Chondrocyte (in vitro differentiated cells): ENCODE measurements at regions not wholly inside any gene's neighbourhood (a gene's known extent, or its start where the extent isn't known, plus 50 kb on each side); places are given as distances from the start of the nearest gene placed in this dataset.

Experiments
- DNase-seq: peaks from one replicate; pipeline ENCODE4 v3.0.0; 2021; ENCODE audit warnings: mixed read lengths, low spot score
- H3K27ac Mint-ChIP-seq: one replicate; pipeline ENCODE4 v1.8.0; 2021; ENCODE audit warnings: mild to moderate bottlenecking, moderate library complexity, mixed read lengths; ENCODE audit not compliant: unreplicated experiment
- H3K27me3 Mint-ChIP-seq: 2 replicates; pipeline ENCODE4 v1.8.0; 2021; ENCODE audit warnings: low read depth, mixed read lengths
- H3K36me3 Mint-ChIP-seq: 2 replicates; pipeline ENCODE4 v1.8.0; 2021; ENCODE audit warnings: low read depth, mixed read lengths
- H3K4me1 Mint-ChIP-seq: 2 replicates; pipeline ENCODE4 v1.8.0; 2021; ENCODE audit warnings: low read depth, mild to moderate bottlenecking, mixed read lengths
- H3K4me3 Mint-ChIP-seq: one replicate; pipeline ENCODE4 v1.8.0; 2021; ENCODE audit warnings: mild to moderate bottlenecking, moderate library complexity, mixed read lengths; ENCODE audit not compliant: unreplicated experiment
- H3K9me3 Mint-ChIP-seq: 2 replicates; pipeline ENCODE4 v1.8.0; 2021; ENCODE audit warnings: low read depth, mixed read lengths
- CTCF ChIP-seq: fragments of 200-600 bp; sonication (generic); IDR thresholded peaks from 2 replicates; pipeline ENCODE4 v1.5.0; 2021; ENCODE audit warnings: antibody characterized with exemption, mild to moderate bottlenecking, moderate library complexity

- Mint-ChIP-seq H3K4me3 (no peak overlapping the region), H3K27ac (no peak overlapping the region), H3K27me3 (no peaks in the 10 kb centered on the region), H3K9me3 (no peaks in the 10 kb centered on the region), H3K36me3 (peaks cover 1% of the 10 kb centered on the region), H3K4me1 (peaks cover 21% of the 10 kb centered on the region)
- TF ChIP-seq CTCF: no peak
- no peak for DNase-seq
These were observed 60.9 kb downstream of the SIPA1L2 start for GRCh38 chr1:232568906-232569553.

GRCh38 chr1:232568331-232568852 lies 61.5 kb downstream of the SIPA1L2 start:
- no peak overlapping the region for H3K4me3 Mint-ChIP-seq
- no peak overlapping the region for H3K27ac Mint-ChIP-seq
- H3K4me1 Mint-ChIP-seq: peaks cover 19% of the 10 kb centered on the region
- no peak for DNase-seq
- H3K9me3 Mint-ChIP-seq: no peaks in the 10 kb centered on the region
- H3K27me3 Mint-ChIP-seq: no peaks in the 10 kb centered on the region
- H3K36me3 Mint-ChIP-seq: peaks cover 1% of the 10 kb centered on the region
- no peak for TF ChIP-seq CTCF

- no peaks in the 10 kb centered on the region for H3K27me3 Mint-ChIP-seq
- H3K9me3 Mint-ChIP-seq: no peaks in the 10 kb centered on the region
- peaks cover 1% of the 10 kb centered on the region for H3K36me3 Mint-ChIP-seq
- H3K4me1 Mint-ChIP-seq: peaks cover 28% of the 10 kb centered on the region
- H3K4me3 Mint-ChIP-seq: no peak overlapping the region
- no peak for TF ChIP-seq CTCF
- no peak overlapping the region for H3K27ac Mint-ChIP-seq
- DNase-seq: no peak
These were observed 63.8 kb downstream of the SIPA1L2 start for GRCh38 chr1:232566093-232566492.

GRCh38 chr1:232562855-232563510 lies 67.0 kb downstream of the SIPA1L2 start:
- no peak overlapping the region for H3K27ac Mint-ChIP-seq
- no peak overlapping the region for H3K4me3 Mint-ChIP-seq
- no peak for TF ChIP-seq CTCF
- H3K27me3 Mint-ChIP-seq: no peaks in the 10 kb centered on the region
- no peak for DNase-seq
- no peaks in the 10 kb centered on the region for H3K9me3 Mint-ChIP-seq
- peaks cover 1% of the 10 kb centered on the region for H3K36me3 Mint-ChIP-seq
- peaks cover 25% of the 10 kb centered on the region for H3K4me1 Mint-ChIP-seq

- peaks cover 34% of the 10 kb centered on the region for H3K4me1 Mint-ChIP-seq
- no peak overlapping the region for H3K27ac Mint-ChIP-seq
- H3K36me3 Mint-ChIP-seq: no peaks in the 10 kb centered on the region
These were observed 68.6 kb downstream of the SIPA1L2 start for GRCh38 chr1:232561381-232561780.

More at GRCh38 chr1:232561381-232561780, 68.6 kb downstream of the SIPA1L2 start:
- Mint-ChIP-seq H3K4me3 (no peak overlapping the region), H3K9me3 (no peaks in the 10 kb centered on the region), H3K27me3 (no peaks in the 10 kb centered on the region)
- no peak for DNase-seq
- TF ChIP-seq CTCF: no peak
